NOMO-1 treated with DMSO at 0.1 percent for 48 hours (cell line): ENCODE measurements at regions not wholly inside any gene's neighbourhood (a gene's known extent, or its start where the extent isn't known, plus 50 kb on each side); places are given as distances from the start of the nearest gene placed in this dataset.
A peak's percentile ranks its signal among the peaks of the same experiment; 100 is the strongest.

Experiments
- DNase-seq: peaks from one replicate; lab custom pipeline; 2025; ENCODE audit not compliant: unreplicated experiment; lab: John Stamatoyannopoulos, UW

DNA sequence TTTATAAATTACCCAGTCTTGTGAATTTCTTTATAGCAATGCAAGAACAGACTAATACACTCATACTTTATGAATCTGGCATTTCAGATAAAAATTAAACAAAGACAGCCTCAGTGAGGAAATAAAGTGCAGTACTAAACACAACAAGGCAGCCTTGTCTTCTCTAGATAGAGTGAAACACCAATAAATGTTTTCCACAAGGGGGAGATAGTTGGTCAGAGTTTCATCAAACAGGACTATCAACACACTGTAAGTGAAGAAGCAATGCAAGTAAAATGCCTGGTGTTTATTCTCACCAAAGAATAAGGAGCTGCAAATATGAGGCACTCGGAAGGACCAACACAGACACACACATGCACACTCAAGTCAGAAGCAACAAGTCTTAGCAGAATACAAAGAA lies 62.8 kb downstream of the FAM9B start:
- peak; percentile 43 for DNase-seq

DNA sequence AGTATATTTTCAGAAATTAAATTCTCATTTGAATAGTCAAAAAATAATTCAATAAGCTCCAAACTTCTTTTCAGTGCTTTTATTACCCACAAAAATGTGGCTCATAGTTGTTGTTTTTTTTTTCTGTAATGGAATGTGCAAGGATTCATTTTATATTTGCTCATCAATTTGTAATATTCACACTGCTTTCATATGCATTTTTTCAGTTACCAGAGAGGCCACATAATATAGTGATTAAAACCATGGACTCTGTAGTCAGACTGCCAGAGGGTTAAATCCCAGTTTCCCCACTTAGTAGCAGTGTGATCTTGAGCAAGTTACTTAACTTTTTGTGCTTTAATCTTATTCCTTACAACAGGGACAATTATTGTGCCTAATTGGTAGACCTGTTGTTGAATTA lies 64.5 kb downstream of the FAM9B start:
- DNase-seq = no peak

DNA sequence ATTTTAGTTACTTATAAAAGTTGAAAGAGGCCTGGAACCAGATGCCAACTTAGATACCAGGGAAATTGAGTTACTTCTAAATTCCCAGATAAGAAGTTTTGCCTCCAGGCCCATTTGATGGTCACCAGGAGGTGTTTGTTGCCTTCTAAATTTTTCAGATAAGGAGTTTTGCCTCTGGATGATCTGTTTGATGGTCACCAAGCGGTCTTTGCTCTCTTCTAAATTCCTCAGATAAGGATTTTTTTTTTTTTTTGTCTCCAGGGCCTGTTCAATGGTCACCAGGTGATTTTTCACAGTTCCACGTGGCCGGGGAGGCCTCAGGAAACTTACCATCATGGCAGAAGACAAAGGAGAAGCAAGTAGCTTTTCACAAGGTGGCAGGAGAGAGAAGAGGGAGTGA lies 66.5 kb downstream of the FAM9B start:
- no peak for DNase-seq

DNA sequence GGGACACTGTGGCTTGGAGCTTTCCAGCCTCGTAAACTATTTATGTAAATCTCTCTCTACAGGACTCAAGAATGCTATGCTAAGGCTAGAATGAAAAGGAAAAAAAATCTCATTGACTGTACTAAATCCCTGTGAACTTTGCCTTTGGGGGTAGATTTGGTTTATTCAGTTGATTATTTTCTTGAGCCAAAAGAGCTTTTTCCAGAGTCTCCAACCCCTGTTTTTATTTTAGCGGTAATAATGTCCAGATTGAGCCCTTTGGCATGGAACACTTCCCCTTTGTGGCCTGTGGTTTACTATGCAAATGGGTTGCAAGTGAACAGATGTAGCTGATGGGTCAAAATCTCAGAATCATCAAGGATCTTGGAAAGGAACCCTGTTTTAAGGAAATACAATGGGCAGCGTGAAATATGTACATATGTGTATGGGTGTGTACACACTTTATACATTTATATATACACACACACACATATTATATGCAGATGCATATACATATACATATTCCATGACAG lies 72.9 kb downstream of the FAM9B start:
- DNase-seq = peak; percentile 68

DNA sequence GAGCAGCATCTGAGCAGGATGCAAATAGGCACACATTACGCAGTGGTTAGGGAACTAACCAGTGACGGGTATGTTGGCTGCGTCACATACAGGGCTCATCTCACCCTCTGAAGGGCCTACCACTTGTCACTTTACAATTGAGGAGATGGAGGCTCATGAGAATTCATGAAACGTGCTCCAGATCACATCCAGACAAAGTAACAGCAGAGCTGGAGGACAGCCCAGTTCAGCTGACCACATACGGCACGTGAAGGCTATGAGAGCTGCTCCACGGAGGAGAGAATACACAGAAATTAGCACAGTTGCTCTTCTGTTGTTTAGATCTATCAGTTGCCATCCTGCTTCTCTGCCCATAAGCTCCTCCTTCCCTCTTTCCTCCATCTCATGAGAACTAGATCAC lies 78.4 kb downstream of the FAM9B start:
- DNase-seq = no peak

DNA sequence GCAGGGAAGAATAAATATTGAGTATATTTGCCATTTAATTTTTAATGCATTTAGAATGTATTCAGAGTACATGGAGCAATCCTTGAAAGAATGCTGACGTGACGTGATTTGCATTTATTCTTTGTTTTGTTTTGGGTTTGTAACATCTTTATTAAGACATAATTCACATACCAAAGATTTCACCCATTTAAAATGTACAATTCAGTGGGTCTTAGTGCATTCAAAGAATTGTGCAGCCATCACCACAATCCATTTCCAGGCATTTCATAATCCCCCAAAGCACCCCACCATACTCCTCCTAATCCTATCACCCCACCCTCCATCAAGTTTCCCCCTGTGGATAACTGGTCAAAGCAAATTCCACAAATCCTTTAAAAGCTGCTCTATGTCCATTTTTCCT lies 87.4 kb downstream of the FAM9B start:
- no peak for DNase-seq

DNA sequence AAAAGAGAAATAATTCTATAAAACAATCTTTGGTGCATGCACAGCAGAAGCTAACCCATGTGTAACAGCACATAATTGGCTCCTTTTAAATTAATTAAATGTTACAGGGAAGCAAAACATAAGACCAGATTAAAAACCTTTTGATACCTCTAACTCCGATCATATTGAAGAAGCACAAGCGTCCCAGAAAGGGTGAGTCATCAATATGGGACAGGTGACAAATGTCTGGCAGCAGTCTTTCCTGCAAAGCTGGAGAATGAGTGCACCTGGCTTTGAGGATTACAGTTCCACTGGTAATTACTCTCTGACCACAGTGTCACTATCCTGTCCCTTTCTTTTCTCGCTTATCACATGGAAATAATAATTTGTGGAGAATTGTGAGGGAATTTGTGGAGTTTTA lies 94.6 kb downstream of the FAM9B start:
- no peak for DNase-seq

DNA sequence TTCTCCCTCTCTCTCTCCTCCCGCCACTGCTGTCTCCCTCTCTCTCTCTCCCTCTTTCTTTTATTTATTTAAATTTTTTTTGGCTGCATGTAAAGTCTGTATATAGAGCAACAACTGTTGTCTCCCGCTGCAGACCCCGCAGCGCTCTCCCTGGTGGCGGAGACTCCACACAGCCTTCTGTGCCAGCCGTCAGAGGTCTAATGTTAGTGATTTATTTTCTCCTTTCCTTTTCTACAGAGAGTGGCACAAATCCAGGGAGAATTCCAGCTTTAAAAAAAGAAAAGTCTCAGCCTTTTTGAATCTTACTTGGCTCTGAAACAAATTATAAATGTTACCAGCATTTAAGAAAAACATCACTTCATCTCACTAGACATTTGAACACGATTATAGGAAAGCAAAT lies 106.2 kb downstream of the FAM9B start:
- no peak for DNase-seq

DNA sequence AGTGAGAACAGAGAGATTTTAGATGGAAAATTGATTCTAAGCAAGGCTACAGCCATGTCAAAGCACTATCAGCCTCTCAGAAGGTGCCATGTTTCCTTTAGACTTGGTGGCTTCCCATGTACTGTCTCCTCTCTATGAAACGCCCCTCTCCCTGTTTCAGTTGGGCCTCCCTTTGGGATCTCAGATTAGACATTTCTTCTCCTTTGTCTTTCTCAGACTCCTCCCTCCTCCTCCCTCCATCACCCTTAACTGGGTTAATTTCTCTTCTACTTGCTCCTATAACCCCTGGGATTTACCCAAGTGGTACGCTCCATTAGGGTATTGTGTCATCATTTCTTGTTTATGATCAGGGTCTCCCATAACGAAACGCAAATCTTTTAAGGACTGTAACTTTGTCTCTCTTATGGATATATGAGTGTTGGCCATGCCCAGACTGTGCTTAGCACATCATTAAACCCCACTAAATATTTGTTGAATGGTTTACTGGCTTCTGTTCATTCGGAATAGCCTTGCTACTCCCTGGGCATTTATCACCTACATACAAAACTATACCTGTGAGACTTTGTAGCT lies 106.8 kb downstream of the FAM9B start:
- no peak for DNase-seq

DNA sequence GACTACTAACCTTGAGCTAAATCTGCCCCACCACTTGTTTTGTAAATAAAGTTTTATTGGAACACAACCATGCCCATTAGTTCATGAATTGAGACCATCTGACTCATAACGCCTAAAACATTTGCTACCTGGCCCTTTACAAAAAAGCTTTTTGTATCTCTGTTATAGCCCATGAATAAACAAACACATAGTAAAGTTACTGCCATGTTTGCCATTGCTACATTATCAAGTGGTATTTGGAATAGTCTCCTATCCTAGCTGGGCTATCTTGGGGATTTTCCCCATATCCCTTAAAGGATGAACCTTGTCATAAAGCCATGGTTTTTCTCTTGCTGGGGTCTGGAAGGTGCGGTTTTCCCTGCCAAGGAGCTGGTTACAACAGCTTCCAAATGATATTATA lies 112.3 kb downstream of the FAM9B start:
- DNase-seq = no peak

DNA sequence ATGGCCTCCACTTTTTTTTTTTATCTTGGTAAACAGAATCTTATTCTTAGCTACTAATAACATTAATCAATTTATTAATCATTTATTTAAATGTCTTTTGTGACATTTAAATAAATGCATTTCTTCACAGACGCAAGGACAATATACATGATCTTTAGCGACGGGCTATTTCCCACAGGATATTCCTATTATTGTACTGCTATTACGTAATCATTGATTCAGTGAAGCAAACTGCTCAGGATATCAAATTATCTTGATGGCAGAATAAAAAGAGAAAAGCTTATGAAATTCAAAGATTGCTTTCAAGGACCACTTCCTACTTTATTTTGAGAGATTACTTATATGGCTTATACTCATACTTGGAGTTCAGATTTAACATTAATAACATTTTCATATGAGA lies 114.1 kb downstream of the FAM9B start:
- DNase-seq = no peak

DNA sequence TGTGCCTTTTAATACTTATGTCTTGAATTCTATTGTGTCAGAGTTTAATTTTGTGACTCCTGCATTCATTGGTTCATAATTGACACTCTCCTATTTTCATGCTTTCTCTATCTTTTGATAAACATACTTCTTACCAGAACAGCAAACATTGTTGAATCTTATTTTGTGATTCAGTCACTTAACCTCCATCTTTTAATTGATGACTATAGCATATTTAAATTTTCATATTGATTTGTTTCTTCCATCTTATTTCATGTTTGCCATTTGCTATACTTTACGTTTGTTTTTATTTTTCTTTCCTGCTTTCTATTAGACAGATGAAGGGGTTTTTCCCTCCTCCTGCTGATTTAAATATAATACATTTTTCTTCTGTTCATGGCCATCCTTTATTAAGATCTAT lies 115.5 kb upstream of the FAM9A start:
- no peak for DNase-seq

DNA sequence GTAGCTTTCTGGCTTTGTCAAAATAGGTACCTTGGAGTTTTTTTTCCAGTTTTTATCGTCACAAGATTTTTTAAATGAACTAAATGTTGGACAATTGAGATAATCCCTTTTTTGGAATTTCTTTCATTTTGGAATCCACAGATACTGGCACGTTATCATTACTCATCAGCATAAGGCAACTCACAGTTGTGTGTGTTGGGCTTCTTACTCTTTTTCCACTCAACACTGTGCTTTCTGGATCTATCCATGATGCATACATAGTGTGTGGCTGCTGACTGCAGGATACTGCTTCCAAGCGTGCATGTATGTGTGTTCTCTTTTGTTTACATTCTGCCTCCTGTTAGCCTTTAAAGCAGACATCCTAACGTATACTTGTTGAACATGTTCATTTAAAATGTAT lies 113.5 kb upstream of the FAM9A start:
- DNase-seq = no peak

DNA sequence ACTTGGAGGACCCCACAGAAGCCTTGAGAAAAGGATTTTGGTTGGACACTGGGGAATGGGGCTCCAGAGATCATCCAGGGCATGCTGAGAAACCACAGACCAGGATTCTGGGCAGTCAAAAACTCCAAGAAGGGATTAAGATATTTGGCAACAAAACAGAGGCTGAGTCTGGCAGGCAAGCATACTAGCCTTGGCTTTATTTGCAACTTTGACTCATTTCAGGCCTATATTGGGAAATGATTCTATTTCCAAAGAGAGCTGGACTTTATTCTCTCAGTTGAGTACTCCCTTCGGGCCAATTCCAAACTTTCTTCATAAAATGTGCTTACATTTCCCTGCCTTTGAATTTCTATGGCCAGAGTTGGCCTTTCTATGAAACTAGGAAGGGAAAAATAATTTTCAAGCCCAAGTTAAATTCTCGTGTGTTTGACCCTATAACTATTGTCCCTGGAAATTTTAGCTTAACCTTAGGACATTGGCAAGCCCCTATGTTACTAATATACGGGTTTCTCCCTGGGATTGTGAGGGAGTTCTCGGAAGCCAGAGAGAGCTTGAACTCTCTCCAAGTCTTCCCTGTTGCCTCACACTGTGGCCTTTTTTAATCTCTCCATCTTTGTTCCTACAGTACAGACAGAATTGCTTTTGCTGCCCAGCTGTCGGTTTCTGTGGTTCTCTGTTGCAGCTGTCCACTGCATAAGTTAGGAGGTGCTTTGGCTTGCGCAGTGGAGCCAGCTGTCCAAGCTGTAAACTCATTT lies 112.6 kb upstream of the FAM9A start:
- no peak for DNase-seq

DNA sequence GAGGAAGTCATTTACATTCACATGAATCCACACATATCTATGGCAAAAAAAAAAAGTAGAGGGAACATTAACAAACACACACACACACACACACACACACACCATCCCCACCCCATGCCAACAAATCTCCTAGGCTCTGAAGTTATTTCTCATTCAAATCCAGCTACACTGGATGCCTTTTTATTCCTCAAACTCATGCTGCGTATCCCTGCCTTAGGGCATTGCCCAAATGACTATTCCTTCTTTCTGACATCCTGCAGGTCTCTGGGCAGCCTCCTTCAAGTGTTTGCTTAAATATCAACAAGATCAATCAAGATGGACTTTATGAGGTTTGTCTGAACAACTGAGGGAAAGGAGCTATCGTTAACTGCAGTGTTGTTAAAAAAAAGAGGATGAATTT lies 106.5 kb upstream of the FAM9A start:
- no peak for DNase-seq

DNA sequence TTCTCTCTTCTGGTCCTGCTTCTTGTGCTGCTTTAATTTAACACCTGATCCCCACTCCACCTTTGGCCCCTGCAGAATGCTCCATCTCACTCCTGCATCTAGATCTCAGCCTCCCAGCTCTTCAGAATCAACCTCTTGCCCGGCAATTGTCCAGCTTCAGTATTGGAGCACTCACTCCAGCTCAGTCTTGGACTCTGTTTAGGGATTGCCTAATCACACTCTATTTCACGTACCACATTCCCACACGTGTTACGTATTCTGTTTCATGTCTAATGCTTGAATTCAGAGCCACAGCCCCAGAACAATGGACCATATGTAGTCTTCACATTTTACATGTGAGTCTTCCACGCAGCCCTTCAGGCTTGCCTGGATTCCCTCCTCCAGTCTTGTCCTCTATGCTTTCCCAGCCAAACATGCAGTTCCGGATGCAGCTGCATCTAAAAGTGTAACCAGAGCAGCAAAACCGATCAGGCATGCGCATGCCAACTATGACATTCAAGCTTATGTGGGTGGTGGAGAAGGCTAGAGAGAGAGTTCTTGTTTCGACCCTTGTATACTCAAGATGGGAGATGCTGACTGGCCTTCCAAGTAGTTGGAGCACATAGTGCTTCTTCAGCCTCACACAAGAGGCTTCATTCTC lies 105.2 kb upstream of the FAM9A start:
- no peak for DNase-seq

DNA sequence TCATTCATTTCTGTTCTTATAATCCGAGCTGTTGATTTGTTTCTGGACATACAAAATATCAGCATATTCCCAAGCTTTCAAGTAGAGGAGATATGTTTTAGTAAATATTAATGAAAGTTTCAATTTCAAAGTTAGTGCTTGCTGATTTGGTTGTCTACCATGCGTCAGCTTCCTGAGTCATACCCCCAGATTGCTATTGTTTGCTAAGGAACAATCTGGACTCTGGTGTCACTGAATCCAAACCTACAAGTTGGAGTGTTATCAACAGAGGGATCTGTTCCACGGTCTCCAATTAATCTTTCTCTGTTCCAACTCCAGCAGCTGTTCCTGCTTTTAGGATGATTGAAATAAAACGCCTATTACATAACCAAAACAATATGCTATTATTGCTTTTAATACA lies 96.1 kb upstream of the FAM9A start:
- DNase-seq = no peak

DNA sequence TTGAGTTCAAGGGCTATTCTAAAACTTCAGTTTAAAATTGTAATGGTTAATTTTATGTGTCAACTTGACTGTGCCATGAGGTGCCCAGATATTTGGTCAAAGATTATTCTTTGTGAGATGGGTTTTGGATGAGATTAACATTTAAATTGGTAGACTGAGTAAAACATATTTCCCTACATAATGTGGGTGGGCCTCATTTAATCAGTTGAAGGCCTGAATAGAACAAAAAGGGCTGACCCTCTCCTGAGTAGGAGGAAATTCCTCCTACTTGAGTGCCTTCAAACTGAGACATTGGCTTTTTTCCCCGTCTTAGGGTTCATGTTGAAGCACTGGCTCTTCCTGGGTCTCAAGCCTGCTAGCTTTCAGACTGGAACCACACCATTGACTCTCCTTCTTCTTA lies 89.6 kb upstream of the FAM9A start:
- no peak for DNase-seq

DNA sequence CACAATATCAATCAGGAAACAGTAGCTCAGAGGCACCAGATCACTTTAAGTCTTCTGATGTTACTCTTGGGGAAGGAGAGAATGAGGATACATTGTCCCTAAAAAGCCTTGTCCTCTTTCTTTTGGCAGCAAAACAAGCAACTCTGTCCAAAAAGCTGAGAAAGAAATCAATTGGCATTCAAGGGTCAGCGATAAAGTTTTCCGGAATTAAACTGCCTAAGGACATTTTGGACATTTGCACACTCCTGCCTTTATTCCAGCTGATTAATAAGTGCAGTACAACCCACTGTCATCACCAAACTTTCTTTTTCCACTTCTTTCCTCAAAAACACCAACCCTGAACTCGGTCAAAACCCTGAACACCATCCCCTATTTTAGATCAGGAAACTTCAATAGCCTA lies 85.8 kb upstream of the FAM9A start:
- DNase-seq = no peak

DNA sequence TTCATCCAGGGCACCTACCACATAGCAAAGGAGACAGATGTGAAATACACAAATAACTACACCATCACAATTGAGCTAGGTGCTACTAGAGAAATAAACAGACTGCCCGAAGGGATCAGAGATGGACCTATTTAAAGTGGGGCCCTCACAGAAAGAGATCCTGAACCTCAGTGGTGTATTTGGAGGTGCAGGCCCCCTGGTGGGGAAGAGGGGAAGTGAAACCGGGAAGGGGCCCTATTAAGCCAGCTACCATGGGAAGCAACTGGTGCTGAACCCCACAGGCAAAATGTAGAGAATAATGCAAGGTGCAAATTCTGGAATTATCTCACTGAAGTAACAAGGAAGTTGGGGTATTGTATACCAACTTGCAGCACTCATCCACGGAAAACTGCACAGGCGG lies 78.6 kb upstream of the FAM9A start:
- peak; percentile 9 for DNase-seq

DNA sequence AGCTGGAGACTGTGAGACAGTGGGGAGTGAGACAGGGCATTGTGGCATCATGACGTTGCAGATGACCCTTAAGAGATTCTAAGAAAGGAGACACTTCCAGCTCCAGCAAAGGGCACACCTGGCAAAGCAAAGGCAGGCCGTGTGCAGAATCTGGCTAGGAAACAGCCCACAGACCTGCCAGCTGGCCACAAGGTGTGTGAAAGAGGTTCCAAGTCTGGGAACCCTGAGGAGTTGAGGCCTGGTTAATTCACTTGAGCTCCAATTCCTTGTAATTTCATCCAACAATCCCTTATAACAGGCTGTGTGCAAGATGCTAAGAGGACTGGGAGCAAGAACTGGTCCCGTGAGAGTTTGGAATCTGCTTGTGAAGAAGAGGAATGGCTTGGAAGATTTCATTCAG lies 72.8 kb upstream of the FAM9A start:
- no peak for DNase-seq

DNA sequence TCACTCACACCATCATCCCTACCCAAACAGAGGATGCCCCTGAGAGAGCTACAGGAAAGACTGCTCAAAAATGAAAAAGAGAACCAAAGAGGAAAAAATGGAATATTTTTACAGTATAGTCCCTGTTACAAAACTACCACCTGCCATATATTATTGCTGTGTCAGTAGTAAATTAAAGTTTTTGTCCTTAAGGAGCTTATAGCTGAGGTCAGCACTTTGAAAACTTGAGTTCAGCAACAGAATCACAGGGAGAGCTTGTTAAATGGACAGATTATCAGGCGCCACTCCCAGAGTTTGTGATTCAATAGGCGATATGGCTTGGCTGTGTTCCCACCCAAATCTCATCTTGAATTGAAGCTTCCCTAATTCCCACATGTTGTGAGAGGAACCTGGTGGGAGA lies 71.9 kb upstream of the FAM9A start:
- DNase-seq = no peak

DNA sequence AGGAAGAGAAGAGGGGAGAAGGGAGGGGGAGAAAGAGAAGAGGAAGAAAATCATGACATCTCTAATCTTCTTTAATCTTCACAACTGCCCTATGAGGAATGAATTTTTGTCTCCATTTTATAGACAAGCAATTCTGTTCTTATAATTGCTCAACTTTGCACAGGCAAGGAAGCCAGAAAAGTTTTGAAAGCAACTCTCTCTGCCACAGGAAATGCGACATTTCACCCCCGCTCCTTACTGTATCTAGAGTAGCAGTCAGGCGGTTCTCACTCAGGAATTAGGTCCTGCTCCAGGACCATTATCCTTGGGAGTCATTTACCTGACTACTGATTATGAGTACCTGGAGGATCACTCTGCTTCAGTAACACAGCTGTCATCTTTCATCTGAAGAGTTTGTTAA lies 69.2 kb upstream of the FAM9A start:
- no peak for DNase-seq
